OCI-LY3 (cell line): ENCODE measurements at regions not wholly inside any gene's neighbourhood (a gene's known extent, or its start where the extent isn't known, plus 50 kb on each side); places are given as distances from the start of the nearest gene placed in this dataset.

ENCODE experiments used
- H2AFZ ChIP-seq: fragments of 200-600, 300-600 bp; shearing (Covaris generic); 2 replicates; pipeline ENCODE4 v1.6.0; 2014; ENCODE audit warnings: antibody characterized with exemption, low read depth, low read length
- H3K27ac ChIP-seq: fragments of 200-600, 300-600 bp; sonication (generic); 2 replicates; pipeline ENCODE4 v1.5.1; 2014; ENCODE audit warnings: mild to moderate bottlenecking, low read length, moderate library complexity, mixed read lengths
- H3K27me3 ChIP-seq: fragments of 200-600, 300-600 bp; sonication (generic); 2 replicates; pipeline ENCODE4 v1.6.1; 2014; ENCODE audit warnings: low read depth, low read length, mixed read lengths
- H3K36me3 ChIP-seq: fragments of 200-600, 300-600 bp; sonication (generic); replicated peaks from 2 replicates; pipeline ENCODE3; 2014; ENCODE audit warnings: low read depth, low read length, mixed read lengths
- H3K4me1 ChIP-seq: fragments of 300-600, 200-600 bp; sonication (generic); 2 replicates; pipeline ENCODE4 v1.6.1; 2014; ENCODE audit warnings: low read length, mixed read lengths
- H3K4me2 ChIP-seq: fragments of 200-600, 300-600 bp; sonication (generic); 2 replicates; pipeline ENCODE4 v1.6.1; 2014; ENCODE audit warnings: low read length, mixed read lengths
- H3K4me3 ChIP-seq: fragments of 300-600, 200-600 bp; sonication (generic); 2 replicates; pipeline ENCODE4 v1.5.1; 2014; ENCODE audit warnings: antibody characterized with exemption, mild to moderate bottlenecking, low read length, moderate library complexity
- H3K79me2 ChIP-seq: fragments of 300-600, 200-600 bp; shearing (Covaris generic); 2 replicates; pipeline ENCODE4 v1.6.1; 2014; ENCODE audit warnings: mild to moderate bottlenecking, low read length, mixed read lengths
- H3K9ac ChIP-seq: fragments of 300-600, 200-600 bp; shearing (Covaris generic); 2 replicates; pipeline ENCODE4 v1.6.0; 2014; ENCODE audit warnings: mild to moderate bottlenecking, low read length, moderate library complexity
- H3K9me3 ChIP-seq: fragments of 200-600, 300-600 bp; shearing (Covaris generic); 2 replicates; pipeline ENCODE4 v1.6.1; 2014; ENCODE audit warnings: low read length, mixed read lengths; ENCODE audit not compliant: insufficient read depth
- H4K20me1 ChIP-seq: fragments of 200-600, 300-600 bp; sonication (generic); 2 replicates; pipeline ENCODE4 v1.6.1; 2016; ENCODE audit warnings: low read length, mixed read lengths; ENCODE audit not compliant: insufficient read depth
- CTCF ChIP-seq: fragments of 200-600, 300-600 bp; sonication (generic); IDR thresholded peaks from 2 replicates; pipeline ENCODE4 v1.5.1; 2014; ENCODE audit warnings: antibody characterized with exemption, low read length, low read depth
- EZH2phosphoT487 ChIP-seq: fragments of 200-600 bp; shearing (Covaris generic); IDR thresholded peaks from 2 replicates; pipeline ENCODE4 v1.6.1; 2018; ENCODE audit warnings: antibody characterized with exemption, mixed run types, low read depth

GRCh38 chr17:6358131-6358530 lies 76.8 kb downstream of the AIPL1 start:
- no peaks in the 10 kb centered on the region for H3K36me3 ChIP-seq
- no peaks in the 10 kb centered on the region for H3K9me3 ChIP-seq
- H3K9ac ChIP-seq = no peak overlapping the region
- no peak overlapping the region for H3K4me3 ChIP-seq
- no peaks in the 10 kb centered on the region for H3K4me1 ChIP-seq
- no peaks in the 10 kb centered on the region for H4K20me1 ChIP-seq
- TF ChIP-seq CTCF (no peak), EZH2phosphoT487 (no peak)
- no peaks in the 10 kb centered on the region for H3K79me2 ChIP-seq
- H3K4me2 ChIP-seq = no peak overlapping the region
- H3K27me3 ChIP-seq = 0 out of 2 replicates have a peak, but pooled peaks cover 3% of the 10 kb centered on the region
- no peak overlapping the region for H3K27ac ChIP-seq
- no peak overlapping the region for H2AFZ ChIP-seq

GRCh38 chr17:6356562-6356961 lies 78.4 kb downstream of the AIPL1 start:
- Histone ChIP-seq H4K20me1 (no peaks in the 10 kb centered on the region), H2AFZ (no peak overlapping the region), H3K36me3 (no peaks in the 10 kb centered on the region), H3K4me2 (no peak overlapping the region), H3K9ac (no peak overlapping the region), H3K4me3 (no peak overlapping the region), H3K27ac (no peak overlapping the region), H3K79me2 (no peaks in the 10 kb centered on the region), H3K9me3 (no peaks in the 10 kb centered on the region), H3K27me3 (0 out of 2 replicates have a peak, but pooled peaks cover 3% of the 10 kb centered on the region), H3K4me1 (no peaks in the 10 kb centered on the region)
- TF ChIP-seq CTCF (no peak), EZH2phosphoT487 (no peak)

GRCh38 chr17:6355196-6355595 lies 79.7 kb downstream of the AIPL1 start:
- TF ChIP-seq CTCF (no peak), EZH2phosphoT487 (no peak)
- Histone ChIP-seq H3K4me3 (no peak overlapping the region), H3K9me3 (no peaks in the 10 kb centered on the region), H3K27me3 (no peaks in the 10 kb centered on the region), H4K20me1 (no peaks in the 10 kb centered on the region), H3K4me2 (no peak overlapping the region), H2AFZ (no peak overlapping the region), H3K4me1 (no peaks in the 10 kb centered on the region), H3K27ac (no peak overlapping the region), H3K9ac (no peak overlapping the region), H3K79me2 (no peaks in the 10 kb centered on the region), H3K36me3 (no peaks in the 10 kb centered on the region)

GRCh38 chr17:6352801-6353560 lies 81.9 kb downstream of the AIPL1 start:
- no peak overlapping the region for H3K4me2 ChIP-seq
- no peak overlapping the region for H3K27ac ChIP-seq
- H3K9me3 ChIP-seq = no peaks in the 10 kb centered on the region
- no peaks in the 10 kb centered on the region for H3K79me2 ChIP-seq
- H3K9ac ChIP-seq = no peak overlapping the region
- no peaks in the 10 kb centered on the region for H3K4me1 ChIP-seq
- no peak overlapping the region for H3K4me3 ChIP-seq
- H3K36me3 ChIP-seq = no peaks in the 10 kb centered on the region
- no peak for TF ChIP-seq EZH2phosphoT487
- no peak for TF ChIP-seq CTCF
- no peaks in the 10 kb centered on the region for H4K20me1 ChIP-seq
- no peaks in the 10 kb centered on the region for H3K27me3 ChIP-seq
- H2AFZ ChIP-seq = no peak overlapping the region
